ENCODE measurements at regions not wholly inside any gene's neighbourhood (a gene's known extent, or its start where the extent isn't known, plus 50 kb on each side); places are given as distances from the start of the nearest gene placed in this dataset.

DNA sequence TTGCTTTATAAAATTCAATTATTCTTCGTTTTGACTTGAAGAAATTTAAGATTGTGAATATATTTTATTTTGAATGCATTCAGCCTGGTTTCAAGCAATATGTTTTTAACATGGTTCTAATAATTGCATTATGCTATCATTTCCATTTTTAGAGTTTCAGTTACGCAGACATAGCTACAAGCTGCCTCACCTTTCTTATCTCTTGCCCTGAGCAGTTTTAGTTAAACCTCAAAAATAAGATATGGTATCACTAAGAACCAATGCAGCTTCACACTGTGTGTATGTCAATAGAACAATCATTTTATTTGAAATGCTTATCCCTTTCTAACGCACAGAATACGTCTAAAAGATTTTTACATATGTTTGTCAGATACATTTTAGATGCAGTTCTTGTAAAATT lies 632.6 kb upstream of the KCND2 start:
- ChIA-PET CTCF (no interaction called here), POLR2A (no interaction called here)
- no peaks in the 10 kb centered on the region for H3K36me3 ChIP-seq (replicated peaks in 1 of 2; ENCODE audit: control extremely low read depth in 1 of 2, control insufficient read depth in 1 of 2, extremely low read depth in 1 of 2, insufficient read depth in 2 of 2, low read length in 1 of 2)
- H3K27ac ChIP-seq (ENCODE audit: low read length in 2 of 2), result no peak overlapping the region
- no peak overlapping the region for H3K9ac ChIP-seq (ENCODE audit: low read length)
- H3K9me3 ChIP-seq (ENCODE audit: control extremely low read depth in 1 of 3, control insufficient read depth in 2 of 3, insufficient read depth in 1 of 3, low read length in 2 of 3), result no peaks in the 10 kb centered on the region
- H3K4me3 ChIP-seq (ENCODE audit: control extremely low read depth in 1 of 5, extremely low read depth in 1 of 5, insufficient read depth in 1 of 5, low read depth in 2 of 5, low read length in 4 of 5), result no peak overlapping the region
- H3K27me3 ChIP-seq (replicated peaks in 1 of 4; ENCODE audit: control extremely low read depth in 1 of 4, control insufficient read depth in 3 of 4, insufficient read depth in 4 of 4, low read length in 3 of 4), result no peaks in the 10 kb centered on the region
- no peaks in the 10 kb centered on the region for H3K79me2 ChIP-seq (ENCODE audit: control insufficient read depth, insufficient read depth, low read length)
- no CpG with 5 or more reads among the region's 4 CpGs for WGBS (ENCODE audit: insufficient coverage)
- peaks cover 5% of the 10 kb centered on the region for H3K9me3 Mint-ChIP-seq (ENCODE audit: insufficient read depth)
- no peaks in the 10 kb centered on the region for H3K27me3 Mint-ChIP-seq
- TF ChIP-seq, protein P1, sequence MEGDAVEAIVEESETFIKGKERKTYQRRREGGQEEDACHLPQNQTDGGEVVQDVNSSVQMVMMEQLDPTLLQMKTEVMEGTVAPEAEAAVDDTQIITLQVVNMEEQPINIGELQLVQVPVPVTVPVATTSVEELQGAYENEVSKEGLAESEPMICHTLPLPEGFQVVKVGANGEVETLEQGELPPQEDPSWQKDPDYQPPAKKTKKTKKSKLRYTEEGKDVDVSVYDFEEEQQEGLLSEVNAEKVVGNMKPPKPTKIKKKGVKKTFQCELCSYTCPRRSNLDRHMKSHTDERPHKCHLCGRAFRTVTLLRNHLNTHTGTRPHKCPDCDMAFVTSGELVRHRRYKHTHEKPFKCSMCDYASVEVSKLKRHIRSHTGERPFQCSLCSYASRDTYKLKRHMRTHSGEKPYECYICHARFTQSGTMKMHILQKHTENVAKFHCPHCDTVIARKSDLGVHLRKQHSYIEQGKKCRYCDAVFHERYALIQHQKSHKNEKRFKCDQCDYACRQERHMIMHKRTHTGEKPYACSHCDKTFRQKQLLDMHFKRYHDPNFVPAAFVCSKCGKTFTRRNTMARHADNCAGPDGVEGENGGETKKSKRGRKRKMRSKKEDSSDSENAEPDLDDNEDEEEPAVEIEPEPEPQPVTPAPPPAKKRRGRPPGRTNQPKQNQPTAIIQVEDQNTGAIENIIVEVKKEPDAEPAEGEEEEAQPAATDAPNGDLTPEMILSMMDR (IDR thresholded peaks at IDR 0.05), result no peak
- TF ChIP-seq EZH2 (IDR thresholded peaks at IDR 0.05; ENCODE audit: borderline replicate concordance, insufficient read depth, low read depth, low read length, poor library complexity, severe bottlenecking), result no peak
- DNase-seq (no peak), ATAC-seq (ENCODE audit: low read depth) (no peak)
- intact Hi-C loops (cut with micrococcal nuclease), result no loop called here
- H3K4me1 ChIP-seq (ENCODE audit: control insufficient read depth in 2 of 2, insufficient read depth in 2 of 2, low read length in 2 of 2), result no peaks in the 10 kb centered on the region
- H3K4me3 Mint-ChIP-seq, result no peak overlapping the region
- no peaks in the 10 kb centered on the region for H3K4me1 Mint-ChIP-seq
- H3K4me2 ChIP-seq (replicated peaks; ENCODE audit: low read depth, low read length, poor library complexity, severe bottlenecking), result no peak overlapping the region
- no peak overlapping the region for H3K27ac Mint-ChIP-seq
- H4K20me1 ChIP-seq (ENCODE audit: control insufficient read depth, insufficient read depth, low read length, poor library complexity, severe bottlenecking), result no peaks in the 10 kb centered on the region
- H2AFZ ChIP-seq (ENCODE audit: insufficient read depth, low read depth, low read length, poor library complexity, severe bottlenecking), result no peak overlapping the region

DNA sequence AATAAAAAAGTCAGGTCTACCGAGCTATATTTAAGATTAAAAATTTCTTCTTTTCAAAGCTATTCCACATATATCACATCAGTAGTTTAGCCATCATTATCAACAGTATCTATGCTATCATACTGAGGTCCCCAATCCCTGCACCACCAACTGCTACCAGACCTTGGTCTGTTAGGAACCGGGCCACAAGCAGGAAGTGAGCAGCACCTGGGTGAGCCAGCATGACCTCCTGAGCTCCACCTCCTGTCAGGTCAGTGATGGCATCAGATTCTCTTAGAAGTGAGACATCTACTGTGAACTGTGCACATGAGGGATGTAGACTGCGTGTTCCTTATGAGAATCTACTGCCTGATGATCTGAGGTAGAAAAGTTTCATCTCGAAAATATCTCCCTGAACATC lies 632.1 kb upstream of the KCND2 start:
- H2AFZ ChIP-seq (ENCODE audit: insufficient read depth, low read depth, low read length, poor library complexity, severe bottlenecking), result no peak overlapping the region
- no peak overlapping the region for H3K4me3 ChIP-seq (ENCODE audit: control extremely low read depth in 1 of 5, extremely low read depth in 1 of 5, insufficient read depth in 1 of 5, low read depth in 2 of 5, low read length in 4 of 5)
- DNase-seq, result no peak
- WGBS (ENCODE audit: insufficient coverage), result 38% methylated on average over 1 of the region's 4 CpGs
- no peaks in the 10 kb centered on the region for H3K9me3 ChIP-seq (ENCODE audit: control extremely low read depth in 1 of 3, control insufficient read depth in 2 of 3, insufficient read depth in 1 of 3, low read length in 2 of 3)
- no peak overlapping the region for H3K4me2 ChIP-seq (replicated peaks; ENCODE audit: low read depth, low read length, poor library complexity, severe bottlenecking)
- Mint-ChIP-seq H3K4me3 (no peak overlapping the region), H3K27me3 (no peaks in the 10 kb centered on the region), H3K27ac (no peak overlapping the region), H3K9me3 (ENCODE audit: insufficient read depth) (peaks cover 5% of the 10 kb centered on the region), H3K4me1 (no peaks in the 10 kb centered on the region)
- H3K27ac ChIP-seq (ENCODE audit: low read length in 2 of 2), result no peak overlapping the region
- no peak for ATAC-seq (ENCODE audit: low read depth)
- TF ChIP-seq EZH2 (IDR thresholded peaks at IDR 0.05; ENCODE audit: borderline replicate concordance, insufficient read depth, low read depth, low read length, poor library complexity, severe bottlenecking), result no peak
- intact Hi-C loops (cut with micrococcal nuclease), result no loop called here
- no peaks in the 10 kb centered on the region for H3K79me2 ChIP-seq (ENCODE audit: control insufficient read depth, insufficient read depth, low read length)
- ChIA-PET POLR2A (no interaction called here), CTCF (no interaction called here)
- no peaks in the 10 kb centered on the region for H3K36me3 ChIP-seq (replicated peaks in 1 of 2; ENCODE audit: control extremely low read depth in 1 of 2, control insufficient read depth in 1 of 2, extremely low read depth in 1 of 2, insufficient read depth in 2 of 2, low read length in 1 of 2)
- no peaks in the 10 kb centered on the region for H4K20me1 ChIP-seq (ENCODE audit: control insufficient read depth, insufficient read depth, low read length, poor library complexity, severe bottlenecking)
- H3K4me1 ChIP-seq (ENCODE audit: control insufficient read depth in 2 of 2, insufficient read depth in 2 of 2, low read length in 2 of 2), result no peaks in the 10 kb centered on the region
- H3K9ac ChIP-seq (ENCODE audit: low read length), result no peak overlapping the region
- H3K27me3 ChIP-seq (replicated peaks in 1 of 4; ENCODE audit: control extremely low read depth in 1 of 4, control insufficient read depth in 3 of 4, insufficient read depth in 4 of 4, low read length in 3 of 4), result no peaks in the 10 kb centered on the region
